HAP-1 (cell line): ENCODE measurements at regions not wholly inside any gene's neighbourhood (a gene's known extent, or its start where the extent isn't known, plus 50 kb on each side); places are given as distances from the start of the nearest gene placed in this dataset.
"Not testable (repeated sequence)": the region's sequence is repeated elsewhere in the genome, so short reads cannot be mapped to it uniquely, and the experiment has no call there.

Experiments used
- DNase-seq, 2 experiments: peaks; one replicate each; pipeline ENCODE4 v3.0.0-alpha.2; 2016 to 2020; ENCODE audit warnings: low spot score in 2 of 2
- H3K27me3 ChIP-seq: fragments of 250-450 bp; sonication (Bioruptor Pico); 2 replicates; pipeline ENCODE4 v1.5.1; 2020; ENCODE audit warnings: low read depth, mild to moderate bottlenecking, moderate library complexity
- H3K36me3 ChIP-seq: fragments of 250-450 bp; sonication (Bioruptor Pico); replicated peaks from 2 replicates; pipeline ENCODE4 v1.5.1; 2020; ENCODE audit warnings: mild to moderate bottlenecking
- H3K4me1 ChIP-seq: fragments of 250-450 bp; sonication (Bioruptor Pico); 2 replicates; pipeline ENCODE4 v1.5.1; 2020; ENCODE audit warnings: mild to moderate bottlenecking
- H3K4me3 ChIP-seq: fragments of 250-450 bp; sonication (Bioruptor Pico); 2 replicates; pipeline ENCODE4 v1.5.1; 2020; ENCODE audit warnings: mild to moderate bottlenecking, moderate library complexity
- H3K9me3 ChIP-seq: fragments of 250-450 bp; sonication (Bioruptor Pico); 2 replicates; pipeline ENCODE4 v1.5.1; 2020; ENCODE audit warnings: mild to moderate bottlenecking, moderate library complexity
- in situ Hi-C: fragments of 300-500 bp; cut with MboI; formaldehyde crosslinking; loops from 3 replicates; pipeline ENCODE4 v1.14.3; 2020; ENCODE audit warnings: low sequenced_read_pairs, inconsistent platforms, mixed read lengths

DNA sequence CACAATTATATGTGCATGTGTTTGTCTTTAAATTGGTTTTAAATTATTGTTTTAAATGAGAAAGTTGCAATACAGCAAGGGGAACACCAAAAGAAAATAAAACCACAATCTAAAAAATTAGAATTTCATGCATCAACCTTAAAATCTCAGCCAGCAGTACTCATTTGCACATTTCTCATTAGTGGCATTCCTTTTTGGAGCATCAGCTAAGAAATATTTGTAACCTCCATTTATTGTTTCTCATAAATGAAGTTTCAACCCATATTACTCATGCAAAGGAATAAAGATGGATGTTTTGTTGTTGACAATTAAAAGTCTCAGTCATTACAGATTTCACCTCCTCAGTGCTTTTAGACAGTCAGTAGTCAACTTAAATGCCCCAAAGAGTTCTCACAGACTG lies 160.1 kb downstream of the TBX15 start:
- Histone ChIP-seq H3K4me3 (no peak overlapping the region), H3K36me3 (no peaks in the 10 kb centered on the region), H3K4me1 (no peaks in the 10 kb centered on the region), H3K27me3 (no peaks in the 10 kb centered on the region), H3K9me3 (no peaks in the 10 kb centered on the region)
- in situ Hi-C loops = loop anchor here (25.0 kb wide), 1 partner anchor 91 kb away; no protein-coding TSS in a partner anchor
- DNase-seq = no peak

DNA sequence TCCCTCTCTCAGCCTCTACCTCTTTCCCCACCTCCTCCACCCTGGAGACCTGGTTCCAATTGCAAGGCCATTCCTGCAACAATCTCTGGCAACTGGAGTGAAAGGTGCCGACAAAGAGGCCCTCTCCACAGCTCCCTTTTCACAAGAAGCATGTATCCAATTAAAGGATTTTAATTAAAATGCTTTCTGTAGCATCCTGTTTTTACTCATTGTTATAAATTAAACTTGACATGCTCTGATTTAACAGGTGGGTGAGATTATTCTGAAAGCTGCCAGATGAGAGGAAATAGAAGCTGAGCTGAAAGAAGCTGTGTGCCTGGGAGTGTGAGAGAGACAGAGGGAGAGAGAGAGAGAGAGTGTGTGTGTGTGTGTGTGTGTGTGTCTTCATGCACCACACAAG lies 160.5 kb downstream of the TBX15 start:
- no peaks in the 10 kb centered on the region for H3K9me3 ChIP-seq
- no peaks in the 10 kb centered on the region for H3K4me1 ChIP-seq
- no peak overlapping the region for H3K4me3 ChIP-seq
- no peaks in the 10 kb centered on the region for H3K36me3 ChIP-seq
- in situ Hi-C loops = loop anchor here (25.0 kb wide), 1 partner anchor 90 kb away; no protein-coding TSS in a partner anchor
- DNase-seq = no peak
- H3K27me3 ChIP-seq = no peaks in the 10 kb centered on the region

DNA sequence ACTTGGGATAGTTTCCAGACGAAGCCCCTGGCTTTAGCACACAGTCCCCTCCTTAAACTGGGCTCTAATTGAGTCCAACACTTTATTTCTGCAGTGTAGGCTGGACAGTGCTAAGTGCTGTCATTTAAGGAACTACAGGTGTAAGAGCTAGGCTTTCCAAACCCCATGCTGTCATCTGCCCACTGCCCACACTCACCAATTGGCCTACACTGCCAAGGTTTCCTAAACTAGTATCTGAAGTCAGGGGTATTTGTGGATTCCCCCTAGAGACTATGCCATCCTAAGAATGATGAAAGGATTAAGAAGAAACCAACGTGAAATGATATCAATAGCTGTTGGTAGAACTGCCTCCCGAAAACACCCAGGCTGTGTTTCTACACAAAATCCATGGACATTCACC lies 160.9 kb downstream of the TBX15 start:
- Histone ChIP-seq H3K4me1 (no peaks in the 10 kb centered on the region), H3K36me3 (no peaks in the 10 kb centered on the region), H3K27me3 (no peaks in the 10 kb centered on the region), H3K4me3 (no peak overlapping the region), H3K9me3 (no peaks in the 10 kb centered on the region)
- in situ Hi-C loops = loop anchor here (25.0 kb wide), 1 partner anchor 90 kb away; no protein-coding TSS in a partner anchor
- DNase-seq = no peak

DNA sequence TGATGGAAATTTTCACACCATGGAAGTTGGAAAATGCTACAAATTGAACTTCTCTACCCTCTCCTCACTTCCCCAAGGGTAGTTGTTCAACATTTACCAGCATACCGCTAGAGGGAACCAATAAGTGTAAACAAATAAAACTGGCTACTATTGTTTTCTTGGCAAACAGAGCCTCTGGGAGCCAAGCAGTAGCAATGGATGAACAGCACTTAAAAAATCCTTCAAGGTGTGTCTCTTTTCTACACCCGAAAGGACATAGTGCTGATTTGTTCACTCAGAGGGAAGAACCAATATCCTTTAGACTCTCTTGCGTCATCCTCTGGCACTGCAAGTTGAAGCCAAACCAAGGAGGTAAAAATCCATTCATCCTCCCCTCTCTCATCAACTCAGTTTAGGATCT lies 161.5 kb downstream of the TBX15 start:
- Histone ChIP-seq H3K9me3 (no peaks in the 10 kb centered on the region), H3K27me3 (no peaks in the 10 kb centered on the region), H3K4me1 (no peaks in the 10 kb centered on the region), H3K4me3 (no peak overlapping the region), H3K36me3 (no peaks in the 10 kb centered on the region)
- in situ Hi-C loops = loop anchor here (25.0 kb wide), 1 partner anchor 89 kb away; no protein-coding TSS in a partner anchor
- DNase-seq = no peak

DNA sequence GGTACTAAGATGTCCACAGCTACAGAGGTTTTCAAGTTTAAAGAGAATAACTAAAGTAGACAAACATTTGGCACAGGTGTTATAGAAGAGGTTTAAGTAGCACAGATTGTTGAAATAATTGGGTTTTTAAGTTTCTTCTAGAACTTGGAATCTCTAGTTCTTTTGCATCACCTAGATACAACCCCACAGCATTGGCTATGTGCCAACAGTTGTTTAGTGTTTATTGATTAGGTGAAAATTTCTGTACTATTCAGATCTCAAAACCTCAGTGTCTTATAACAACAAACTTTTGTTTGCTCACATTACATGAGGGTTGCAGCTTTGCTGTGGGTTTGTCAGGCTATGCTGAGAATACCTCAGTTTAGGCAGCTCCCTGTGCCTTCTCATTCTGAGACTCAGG lies 162.5 kb downstream of the TBX15 start:
- Histone ChIP-seq H3K4me1 (no peaks in the 10 kb centered on the region), H3K36me3 (no peaks in the 10 kb centered on the region), H3K9me3 (no peaks in the 10 kb centered on the region), H3K27me3 (no peaks in the 10 kb centered on the region), H3K4me3 (no peak overlapping the region)
- in situ Hi-C loops = loop anchor here (25.0 kb wide), 1 partner anchor 88 kb away; no protein-coding TSS in a partner anchor
- DNase-seq = no peak

GRCh38 chr1:118821801-118822200 lies 166.3 kb downstream of the TBX15 start:
- DNase-seq = no peak
- Histone ChIP-seq H3K4me3 (no peak overlapping the region), H3K9me3 (no peaks in the 10 kb centered on the region), H3K27me3 (no peaks in the 10 kb centered on the region), H3K36me3 (no peaks in the 10 kb centered on the region), H3K4me1 (no peaks in the 10 kb centered on the region)
- in situ Hi-C loops = no loop called here

GRCh38 chr1:118820864-118821263 lies 167.3 kb downstream of the TBX15 start:
- no peak for DNase-seq
- Histone ChIP-seq H3K36me3 (no peaks in the 10 kb centered on the region), H3K27me3 (no peaks in the 10 kb centered on the region), H3K9me3 (no peaks in the 10 kb centered on the region), H3K4me1 (no peaks in the 10 kb centered on the region), H3K4me3 (no peak overlapping the region)
- in situ Hi-C loops = no loop called here

DNA sequence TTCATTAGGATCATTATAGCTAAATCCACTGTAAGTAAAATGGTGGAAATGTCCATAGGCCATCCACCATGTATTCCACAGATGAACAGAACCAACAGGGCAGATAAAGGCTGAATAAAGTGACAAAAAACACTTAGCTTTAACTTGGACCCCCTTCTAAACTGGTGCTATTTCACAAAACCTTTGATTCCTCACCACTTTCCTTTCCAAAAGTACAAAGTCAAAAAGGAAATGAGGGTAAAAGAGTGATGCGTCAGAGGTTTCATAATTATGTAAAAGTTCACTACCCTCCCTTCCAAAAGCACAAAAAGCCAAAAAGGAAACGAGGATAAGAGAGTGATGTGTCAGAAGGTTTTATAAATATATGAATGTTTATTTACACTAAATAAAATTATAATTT lies 172.2 kb downstream of the TBX15 start:
- in situ Hi-C loops = no loop called here
- Histone ChIP-seq H3K4me3 (no peak overlapping the region), H3K36me3 (no peaks in the 10 kb centered on the region), H3K27me3 (no peaks in the 10 kb centered on the region), H3K4me1 (no peaks in the 10 kb centered on the region), H3K9me3 (no peaks in the 10 kb centered on the region)
- no peak for DNase-seq

DNA sequence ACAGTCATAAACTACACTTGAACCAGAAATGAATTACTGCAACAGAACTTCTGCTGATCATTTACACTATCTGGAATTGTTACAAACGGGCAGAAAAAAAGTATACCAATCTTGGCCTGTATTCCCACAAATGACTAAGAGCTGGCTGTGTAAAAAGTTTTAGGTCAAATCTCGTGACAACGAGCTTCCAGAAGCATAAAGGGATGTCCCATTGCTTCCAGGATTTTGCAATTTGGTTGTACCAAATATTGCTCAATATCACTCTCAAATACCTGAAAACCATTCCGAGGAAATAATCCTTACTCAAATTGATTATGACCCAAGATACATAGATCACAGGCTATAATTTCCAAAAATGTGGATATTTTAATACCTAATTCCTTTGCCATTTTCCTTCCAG lies 175.6 kb downstream of the TBX15 start:
- Histone ChIP-seq H3K9me3 (no peaks in the 10 kb centered on the region), H3K4me1 (no peaks in the 10 kb centered on the region), H3K4me3 (no peak overlapping the region), H3K27me3 (no peaks in the 10 kb centered on the region), H3K36me3 (no peaks in the 10 kb centered on the region)
- in situ Hi-C loops = no loop called here
- no peak for DNase-seq

- Histone ChIP-seq H3K9me3 (no peaks in the 10 kb centered on the region), H3K4me1 (no peaks in the 10 kb centered on the region), H3K4me3 (no peak overlapping the region), H3K27me3 (no peaks in the 10 kb centered on the region), H3K36me3 (no peaks in the 10 kb centered on the region)
- in situ Hi-C loops = no loop called here
- DNase-seq = no peak
Measured at GRCh38 chr1:118811156-118811555, 177.0 kb downstream of the TBX15 start.

- no peaks in the 10 kb centered on the region for H3K27me3 ChIP-seq
- H3K4me3 ChIP-seq = no peak overlapping the region
- in situ Hi-C loops = no loop called here
- no peaks in the 10 kb centered on the region for H3K4me1 ChIP-seq
- H3K9me3 ChIP-seq = no peaks in the 10 kb centered on the region
- no peak for DNase-seq
- no peaks in the 10 kb centered on the region for H3K36me3 ChIP-seq
Measured at GRCh38 chr1:118809586-118809985, 178.6 kb downstream of the TBX15 start.

- H3K9me3 ChIP-seq, DNase-seq, in situ Hi-C loops, H3K4me1 ChIP-seq, H3K4me3 ChIP-seq, H3K27me3 ChIP-seq, H3K36me3 ChIP-seq: not testable (repeated sequence)
Measured at GRCh38 chr1:118803128-118803527, 185.0 kb downstream of the TBX15 start.

DNA sequence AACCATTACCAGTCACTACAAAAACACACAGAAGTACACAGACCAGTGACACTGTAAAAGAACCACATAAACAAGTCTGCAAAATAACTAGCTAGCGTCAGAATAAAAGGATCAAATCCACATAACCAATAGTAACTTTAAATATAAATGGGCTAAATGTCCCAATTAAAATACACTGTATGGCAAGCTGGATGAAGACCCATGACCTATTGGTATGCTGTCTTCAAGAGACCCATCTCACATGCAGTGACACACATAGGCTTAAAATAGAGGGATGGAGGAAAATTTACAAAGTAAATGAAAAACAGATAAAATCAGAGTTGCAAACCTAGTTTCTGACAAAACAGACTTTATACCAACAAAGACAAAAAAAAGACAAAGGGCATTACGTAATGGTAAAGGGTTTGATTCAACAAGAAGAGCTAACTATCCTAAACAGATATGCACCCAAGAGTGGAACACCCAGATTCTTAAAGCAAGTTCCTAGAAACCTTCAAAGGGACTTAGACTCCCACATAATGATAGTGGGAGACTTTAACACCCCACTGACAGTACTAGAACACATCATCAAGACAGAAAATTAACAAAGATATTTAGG lies 196.9 kb downstream of the TBX15 start:
- DNase-seq = no peak
- in situ Hi-C loops = no loop called here
- H3K9me3 ChIP-seq = no peaks in the 10 kb centered on the region
- no peak overlapping the region for H3K4me3 ChIP-seq
- H3K4me1 ChIP-seq = no peaks in the 10 kb centered on the region
- H3K27me3 ChIP-seq = no peaks in the 10 kb centered on the region
- no peaks in the 10 kb centered on the region for H3K36me3 ChIP-seq

DNA sequence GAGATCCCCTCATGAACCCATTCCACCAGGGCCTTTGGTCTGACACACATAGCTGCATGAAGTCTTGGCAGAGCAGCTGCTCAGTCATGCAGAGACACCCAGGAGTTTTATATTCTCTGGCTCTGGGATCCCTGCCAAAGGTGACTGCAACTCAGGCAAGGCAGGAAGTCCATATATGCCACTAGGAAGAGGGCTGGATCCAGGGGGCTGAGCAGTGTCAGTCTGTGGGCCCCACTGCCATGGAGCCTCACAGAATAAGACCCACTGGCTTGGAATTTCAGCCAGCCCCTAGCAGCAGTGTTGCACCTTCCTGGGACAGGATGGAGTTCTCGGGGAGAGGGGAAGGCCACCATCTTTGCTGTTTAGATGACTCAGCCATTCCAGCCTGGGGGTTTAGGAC lies 199.7 kb downstream of the TBX15 start:
- H3K9me3 ChIP-seq = no peaks in the 10 kb centered on the region
- H3K4me1 ChIP-seq = no peaks in the 10 kb centered on the region
- in situ Hi-C loops = no loop called here
- no peak overlapping the region for H3K4me3 ChIP-seq
- DNase-seq = no peak
- H3K36me3 ChIP-seq = no peaks in the 10 kb centered on the region
- H3K27me3 ChIP-seq = no peaks in the 10 kb centered on the region
